Ovary (tissue), 3 donors: ENCODE measurements at regions not wholly inside any gene's neighbourhood (a gene's known extent, or its start where the extent isn't known, plus 50 kb on each side); places are given as distances from the start of the nearest gene placed in this dataset.

Experiments used
- POLR2A ChIP-seq: fragments of 450-650 bp; IDR thresholded peaks from one replicate; pipeline ENCODE4 v1.6.1; 2017; ENCODE audit warnings: antibody characterized with exemption, mild to moderate bottlenecking, moderate library complexity
- TF ChIP-seq, protein P1 (sequence below), 3 donors: fragments of 450-650 bp in 2 of 3; fragments of 200-600 bp in 1 of 3; IDR thresholded peaks; one replicate each; pipeline versions ENCODE4 v1.5.1 to v1.8.0; 2016 to 2022; ENCODE audit warnings: antibody characterized with exemption in 3 of 3, mild to moderate bottlenecking in 1 of 3
- donor health status: DM: no; HTN: no; CAD: no.

- TF ChIP-seq, protein P1, sequence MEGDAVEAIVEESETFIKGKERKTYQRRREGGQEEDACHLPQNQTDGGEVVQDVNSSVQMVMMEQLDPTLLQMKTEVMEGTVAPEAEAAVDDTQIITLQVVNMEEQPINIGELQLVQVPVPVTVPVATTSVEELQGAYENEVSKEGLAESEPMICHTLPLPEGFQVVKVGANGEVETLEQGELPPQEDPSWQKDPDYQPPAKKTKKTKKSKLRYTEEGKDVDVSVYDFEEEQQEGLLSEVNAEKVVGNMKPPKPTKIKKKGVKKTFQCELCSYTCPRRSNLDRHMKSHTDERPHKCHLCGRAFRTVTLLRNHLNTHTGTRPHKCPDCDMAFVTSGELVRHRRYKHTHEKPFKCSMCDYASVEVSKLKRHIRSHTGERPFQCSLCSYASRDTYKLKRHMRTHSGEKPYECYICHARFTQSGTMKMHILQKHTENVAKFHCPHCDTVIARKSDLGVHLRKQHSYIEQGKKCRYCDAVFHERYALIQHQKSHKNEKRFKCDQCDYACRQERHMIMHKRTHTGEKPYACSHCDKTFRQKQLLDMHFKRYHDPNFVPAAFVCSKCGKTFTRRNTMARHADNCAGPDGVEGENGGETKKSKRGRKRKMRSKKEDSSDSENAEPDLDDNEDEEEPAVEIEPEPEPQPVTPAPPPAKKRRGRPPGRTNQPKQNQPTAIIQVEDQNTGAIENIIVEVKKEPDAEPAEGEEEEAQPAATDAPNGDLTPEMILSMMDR (IDR thresholded peaks at IDR 0.05), result no peak
- no peak for TF ChIP-seq POLR2A
Observed at GRCh38 chr3:181896605-181897004, 184.9 kb downstream of the SOX2 start.
